NCI-H69 (cell line): ENCODE measurements at regions not wholly inside any gene's neighbourhood (a gene's known extent, or its start where the extent isn't known, plus 50 kb on each side); places are given as distances from the start of the nearest gene placed in this dataset.
"Not testable (repeated sequence)": the region's sequence is repeated elsewhere in the genome, so short reads cannot be mapped to it uniquely, and the experiment has no call there.

ENCODE experiments used
- DNase-seq: peaks from one replicate; lab custom pipeline; 2025; lab: John Stamatoyannopoulos, UW

- not testable (repeated sequence) for DNase-seq
Observed at GRCh38 chr9:63912451-63912850, 1372.6 kb downstream of the FOXD4L5 start.

GRCh38 chr9:63909076-63909475, 1375.9 kb downstream of the FOXD4L5 start:
- DNase-seq = not testable (repeated sequence)

- DNase-seq = not testable (repeated sequence)
Observed at GRCh38 chr9:63899637-63900190, 1385.3 kb downstream of the FOXD4L5 start.

GRCh38 chr9:63881386-63881785, 1403.6 kb downstream of the FOXD4L5 start:
- not testable (repeated sequence) for DNase-seq

GRCh38 chr9:63876380-63876779, 1408.6 kb downstream of the FOXD4L5 start:
- not testable (repeated sequence) for DNase-seq

- no peak for DNase-seq
Observed at GRCh38 chr9:63859475-63860215, 1425.4 kb downstream of the FOXD4L5 start.

- not testable (repeated sequence) for DNase-seq
Observed at GRCh38 chr9:63859090-63859474, 1425.9 kb downstream of the FOXD4L5 start.

- not testable (repeated sequence) for DNase-seq
Observed at GRCh38 chr9:63853140-63853751, 1431.8 kb downstream of the FOXD4L5 start.

GRCh38 chr9:63824804-63825203, 1460.2 kb downstream of the FOXD4L5 start:
- DNase-seq = not testable (repeated sequence)

- not testable (repeated sequence) for DNase-seq
Observed at GRCh38 chr9:63823375-63824201, 1461.4 kb downstream of the FOXD4L5 start.

GRCh38 chr9:63822615-63823374, 1462.2 kb downstream of the FOXD4L5 start:
- not testable (repeated sequence) for DNase-seq

- not testable (repeated sequence) for DNase-seq
Observed at GRCh38 chr9:63821293-63821692, 1463.7 kb downstream of the FOXD4L5 start.

- DNase-seq = not testable (repeated sequence)
Observed at GRCh38 chr9:63820882-63821281, 1464.1 kb downstream of the FOXD4L5 start.

GRCh38 chr9:63820383-63820782, 1464.6 kb downstream of the FOXD4L5 start:
- not testable (repeated sequence) for DNase-seq

GRCh38 chr9:63817622-63818518, 1467.1 kb downstream of the FOXD4L5 start:
- DNase-seq = no peak

- DNase-seq = no peak
Observed at GRCh38 chr9:63816751-63817621, 1468.0 kb downstream of the FOXD4L5 start.

GRCh38 chr9:63814970-63815669, 1469.9 kb downstream of the FOXD4L5 start:
- DNase-seq = not testable (repeated sequence)

GRCh38 chr9:63813391-63814021, 1471.5 kb downstream of the FOXD4L5 start:
- DNase-seq = not testable (repeated sequence)
